Mesendoderm (in vitro differentiated cells): ENCODE measurements at regions not wholly inside any gene's neighbourhood (a gene's known extent, or its start where the extent isn't known, plus 50 kb on each side); places are given as distances from the start of the nearest gene placed in this dataset.

ENCODE experiments used
- DNase-seq: peaks from one replicate; pipeline ENCODE4 v3.0.0; 2013
- H2AK5ac ChIP-seq: 2 replicates; pipeline ENCODE4 v1.6.1; 2013; ENCODE audit warnings: low read length, inconsistent platforms
- H2BK120ac ChIP-seq: 2 replicates; pipeline ENCODE4 v1.6.1; 2013; ENCODE audit warnings: low read depth, mild to moderate bottlenecking, low read length, moderate library complexity, mixed read lengths
- H2BK15ac ChIP-seq: replicated peaks from 2 replicates; pipeline ENCODE4 v1.6.1; 2013; ENCODE audit warnings: low read depth, mild to moderate bottlenecking, moderate library complexity
- H2BK5ac ChIP-seq: 2 replicates; pipeline ENCODE4 v1.6.1; 2013; ENCODE audit warnings: low read length, inconsistent platforms
- H3K18ac ChIP-seq: 2 replicates; pipeline ENCODE4 v1.6.1; 2013; ENCODE audit warnings: mild to moderate bottlenecking, low read length, mixed read lengths
- H3K23ac ChIP-seq: one replicate; pipeline ENCODE4 v1.6.1; 2013; ENCODE audit warnings: low read length
- H3K27ac ChIP-seq: 2 replicates; pipeline ENCODE4 v1.5.1; 2013; ENCODE audit warnings: low read depth, mild to moderate bottlenecking, inconsistent platforms, low read length, moderate library complexity
- H3K27me3 ChIP-seq: 2 replicates; pipeline ENCODE4 v1.6.1; 2013; ENCODE audit warnings: low read length, control low read depth, mild to moderate bottlenecking, inconsistent platforms; ENCODE audit not compliant: insufficient read depth, poor library complexity
- H3K36me3 ChIP-seq: 2 replicates; pipeline ENCODE4 v1.6.1; 2013; ENCODE audit warnings: low read length, inconsistent platforms; ENCODE audit not compliant: control insufficient read depth, insufficient read depth
- H3K4ac ChIP-seq: one replicate; pipeline ENCODE4 v1.6.1; 2013; ENCODE audit warnings: low read depth, mild to moderate bottlenecking, low read length, moderate library complexity
- H3K4me1 ChIP-seq: 2 replicates; pipeline ENCODE4 v1.6.1; 2013; ENCODE audit warnings: low read depth, low read length, inconsistent platforms; ENCODE audit not compliant: control insufficient read depth
- H3K4me2 ChIP-seq: 2 replicates; pipeline ENCODE4 v1.6.1; 2013; ENCODE audit warnings: low read length
- H3K4me3 ChIP-seq: 2 replicates; pipeline ENCODE4 v1.5.1; 2013; ENCODE audit warnings: mild to moderate bottlenecking, low read length
- H3K56ac ChIP-seq: one replicate; pipeline ENCODE4 v1.6.1; 2013; ENCODE audit warnings: low read length
- H3K79me1 ChIP-seq: 2 replicates; pipeline ENCODE4 v1.6.1; 2013; ENCODE audit warnings: low read length, inconsistent platforms
- H3K79me2 ChIP-seq: 2 replicates; pipeline ENCODE4 v1.6.1; 2013; ENCODE audit warnings: mild to moderate bottlenecking, low read length; ENCODE audit not compliant: control insufficient read depth, insufficient read depth
- H3K9ac ChIP-seq: 2 replicates; pipeline ENCODE4 v1.6.1; 2013; ENCODE audit warnings: low read length, inconsistent platforms
- H4K5ac ChIP-seq: one replicate; pipeline ENCODE4 v1.6.1; 2013; ENCODE audit warnings: low read length
- H4K8ac ChIP-seq: one replicate; pipeline ENCODE4 v1.6.1; 2013; ENCODE audit warnings: low read depth, mild to moderate bottlenecking, control low read depth, low read length, moderate library complexity
- WGBS: extraction: QIAGEN DNeasy Blood & Tissue Kit; methylation state at CpG from one replicate; pipeline ENCODE4 v1.1.7; 2013; ENCODE audit warnings: low lambda C conversion rate, missing lambda C conversion rate; ENCODE audit not compliant: insufficient coverage; ENCODE audit errors: extremely low coverage; 5-methylcytosine and 5-hydroxymethylcytosine counted together

DNA sequence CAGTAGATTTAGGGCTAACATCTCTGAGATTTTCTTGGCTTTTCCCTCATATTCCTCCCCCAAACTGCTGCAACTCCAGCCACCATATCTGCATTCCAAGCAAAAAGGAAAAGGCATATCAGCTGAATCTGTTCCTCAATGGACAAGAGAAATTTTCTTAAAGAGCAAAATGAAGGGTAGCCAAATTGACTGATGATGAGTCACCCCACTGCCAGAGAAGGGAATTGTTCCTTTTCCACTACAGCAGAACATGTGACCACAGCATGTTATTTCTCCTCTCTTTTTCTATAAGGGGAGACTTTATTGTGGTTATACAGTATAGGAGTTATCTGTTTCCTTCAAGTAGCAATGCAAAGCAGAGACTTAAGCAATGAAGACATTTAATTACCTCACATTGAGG lies 172.5 kb downstream of the MTHFS start:
- Histone ChIP-seq H2AK5ac (no peak overlapping the region), H3K23ac (no peak overlapping the region), H3K4me1 (no peaks in the 10 kb centered on the region), H2BK5ac (no peak overlapping the region), H3K36me3 (no peaks in the 10 kb centered on the region), H3K56ac (no peak overlapping the region), H4K5ac (no peak overlapping the region), H3K27me3 (no peaks in the 10 kb centered on the region), H3K79me1 (no peaks in the 10 kb centered on the region), H3K27ac (no peak overlapping the region), H3K79me2 (no peaks in the 10 kb centered on the region), H3K9ac (no peak overlapping the region), H4K8ac (no peak overlapping the region), H3K4me2 (no peak overlapping the region), H3K4me3 (no peak overlapping the region), H3K18ac (no peak overlapping the region), H3K4ac (no peak overlapping the region), H2BK120ac (no peak overlapping the region), H2BK15ac (no peak overlapping the region)
- DNase-seq, result no peak

DNA sequence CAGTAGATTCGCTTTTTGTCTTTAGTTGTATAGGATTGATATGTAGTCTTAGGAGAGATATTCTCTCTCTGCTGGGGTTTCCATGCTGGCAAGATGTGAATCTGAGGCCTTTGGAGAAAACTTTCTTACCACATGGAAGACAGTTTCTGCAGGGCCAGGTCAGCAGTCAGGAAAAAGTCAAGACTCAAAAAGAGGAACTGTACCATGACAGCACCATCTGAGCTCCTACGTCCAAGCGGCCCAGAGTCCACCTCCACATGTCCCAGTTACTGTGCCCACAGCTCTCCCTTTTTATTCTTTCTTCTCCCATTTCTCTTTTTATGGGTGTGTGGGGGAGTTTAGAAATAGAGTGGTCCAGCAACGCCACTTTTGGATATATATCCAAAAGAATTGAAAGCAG lies 172.0 kb downstream of the MTHFS start:
- no peak overlapping the region for H3K4me2 ChIP-seq
- no peak for DNase-seq

DNA sequence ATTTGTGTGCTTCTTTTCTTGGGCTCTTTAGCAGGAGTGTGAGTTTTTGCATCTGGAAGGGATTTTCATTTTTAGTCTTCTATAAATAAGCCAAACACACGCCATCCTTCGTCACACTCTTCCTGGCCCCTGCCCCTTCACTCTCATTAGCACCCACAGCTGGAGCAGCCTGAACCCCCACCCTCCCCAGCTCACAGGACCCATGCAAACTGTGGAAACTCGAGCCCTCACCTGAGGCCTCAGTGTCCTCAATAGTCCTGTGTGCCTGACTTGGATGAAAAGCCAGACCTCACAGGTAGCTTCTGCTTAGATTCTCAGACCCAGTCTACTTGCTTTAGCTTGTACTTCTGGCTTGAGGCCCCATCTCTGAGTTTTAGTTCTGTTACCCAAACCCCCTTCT lies 167.9 kb downstream of the MTHFS start:
- Histone ChIP-seq H3K79me1 (no peaks in the 10 kb centered on the region), H3K27ac (no peak overlapping the region), H3K23ac (no peak overlapping the region), H3K4me2 (no peak overlapping the region), H3K4me1 (no peaks in the 10 kb centered on the region), H3K27me3 (no peaks in the 10 kb centered on the region), H2BK15ac (no peak overlapping the region), H3K36me3 (no peaks in the 10 kb centered on the region), H2BK5ac (no peak overlapping the region), H3K79me2 (no peaks in the 10 kb centered on the region), H3K9ac (no peak overlapping the region), H2BK120ac (no peak overlapping the region), H3K18ac (no peak overlapping the region), H3K4me3 (no peak overlapping the region), H4K5ac (no peak overlapping the region), H4K8ac (no peak overlapping the region), H3K56ac (no peak overlapping the region), H2AK5ac (no peak overlapping the region), H3K4ac (no peak overlapping the region)
- no CpG with 5 or more reads among the region's 3 CpGs for WGBS
- peak; percentile 5 for DNase-seq

More for the DNA sequence above, 172.0 kb downstream of the MTHFS start:
- Histone ChIP-seq H3K4ac (no peak overlapping the region), H3K27me3 (no peaks in the 10 kb centered on the region), H3K79me2 (no peaks in the 10 kb centered on the region), H2BK15ac (no peak overlapping the region), H3K4me3 (no peak overlapping the region), H3K23ac (no peak overlapping the region), H2BK120ac (no peak overlapping the region), H3K9ac (no peak overlapping the region), H3K79me1 (no peaks in the 10 kb centered on the region), H3K56ac (no peak overlapping the region), H3K36me3 (no peaks in the 10 kb centered on the region), H2BK5ac (no peak overlapping the region), H3K27ac (no peak overlapping the region), H4K8ac (no peak overlapping the region), H2AK5ac (no peak overlapping the region), H3K4me1 (no peaks in the 10 kb centered on the region), H3K18ac (no peak overlapping the region), H4K5ac (no peak overlapping the region)
- WGBS, result no CpG with 5 or more reads among the region's 4 CpGs

DNA sequence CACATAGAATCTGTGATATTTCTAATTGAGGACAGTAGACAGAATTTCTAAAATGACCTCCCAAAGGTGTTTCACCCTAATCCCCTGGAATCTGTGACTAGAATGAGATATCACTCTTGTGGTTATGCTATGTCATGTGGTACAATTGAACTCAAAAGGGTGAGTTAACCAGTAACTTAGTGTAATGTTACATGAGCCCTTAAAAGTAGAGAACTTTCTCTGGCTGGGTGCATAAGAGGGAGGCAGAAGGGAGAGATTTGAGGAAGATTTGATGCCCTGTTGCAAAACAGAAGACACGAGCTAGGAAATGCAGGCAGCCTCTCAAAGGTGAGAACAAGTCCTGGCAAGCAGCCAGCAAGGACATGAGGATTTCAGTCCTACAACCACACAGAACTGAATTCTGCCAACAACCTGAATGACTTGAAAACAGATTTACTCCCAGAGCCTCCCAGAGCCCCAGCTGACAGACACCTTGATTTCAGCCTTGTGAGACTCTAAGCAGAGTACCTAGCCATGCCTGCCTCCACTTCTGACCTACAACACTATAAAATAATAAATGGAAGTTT lies 160.3 kb downstream of the MTHFS start:
- Histone ChIP-seq H4K5ac (no peak overlapping the region), H2BK5ac (no peak overlapping the region), H4K8ac (no peak overlapping the region), H3K27ac (no peak overlapping the region), H3K4ac (no peak overlapping the region), H3K56ac (no peak overlapping the region), H3K4me1 (no peaks in the 10 kb centered on the region), H3K27me3 (no peaks in the 10 kb centered on the region), H3K18ac (no peak overlapping the region), H2BK15ac (no peak overlapping the region), H3K23ac (no peak overlapping the region), H3K79me2 (no peaks in the 10 kb centered on the region), H2AK5ac (no peak overlapping the region), H3K79me1 (no peaks in the 10 kb centered on the region), H3K9ac (no peak overlapping the region), H3K36me3 (no peaks in the 10 kb centered on the region), H2BK120ac (no peak overlapping the region), H3K4me3 (no peak overlapping the region), H3K4me2 (no peak overlapping the region)
- WGBS, result no CpG with 5 or more reads among the region's 1 CpG
- DNase-seq, result no peak

DNA sequence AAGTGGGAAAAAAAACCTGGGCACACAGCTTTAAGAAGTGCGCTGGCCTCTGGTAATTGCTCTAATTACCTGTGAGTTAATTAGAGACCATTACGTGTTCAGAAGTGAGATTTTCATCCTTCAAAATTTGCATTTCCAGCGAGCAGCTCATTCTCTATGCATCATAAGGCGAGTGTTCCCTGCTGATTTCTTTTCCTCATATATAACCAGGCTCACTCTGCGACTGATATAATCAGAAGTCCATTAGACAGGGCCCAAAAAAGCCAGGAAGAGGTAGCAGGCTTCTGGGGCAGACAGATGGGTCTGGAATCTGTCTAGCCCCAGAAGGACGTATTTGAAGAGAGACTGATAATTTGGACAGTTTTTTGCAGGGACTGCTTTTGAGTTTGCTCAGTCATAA lies 158.7 kb downstream of the MTHFS start:
- no peak overlapping the region for H3K4ac ChIP-seq
- H2AK5ac ChIP-seq, result no peak overlapping the region
- no peak overlapping the region for H3K4me3 ChIP-seq
- H3K4me1 ChIP-seq, result no peaks in the 10 kb centered on the region
- no CpG with 5 or more reads among the region's 6 CpGs for WGBS
- no peak overlapping the region for H3K4me2 ChIP-seq
- H3K23ac ChIP-seq, result no peak overlapping the region
- H3K18ac ChIP-seq, result no peak overlapping the region
- H4K5ac ChIP-seq, result no peak overlapping the region
- no peak for DNase-seq
- H3K79me2 ChIP-seq, result no peaks in the 10 kb centered on the region
- H3K9ac ChIP-seq, result no peak overlapping the region
- H2BK5ac ChIP-seq, result no peak overlapping the region
- no peak overlapping the region for H3K56ac ChIP-seq
- H3K27me3 ChIP-seq, result no peaks in the 10 kb centered on the region
- no peak overlapping the region for H4K8ac ChIP-seq
- H2BK120ac ChIP-seq, result no peak overlapping the region
- no peak overlapping the region for H3K27ac ChIP-seq
- H3K79me1 ChIP-seq, result no peaks in the 10 kb centered on the region
- no peak overlapping the region for H2BK15ac ChIP-seq
- no peaks in the 10 kb centered on the region for H3K36me3 ChIP-seq

DNA sequence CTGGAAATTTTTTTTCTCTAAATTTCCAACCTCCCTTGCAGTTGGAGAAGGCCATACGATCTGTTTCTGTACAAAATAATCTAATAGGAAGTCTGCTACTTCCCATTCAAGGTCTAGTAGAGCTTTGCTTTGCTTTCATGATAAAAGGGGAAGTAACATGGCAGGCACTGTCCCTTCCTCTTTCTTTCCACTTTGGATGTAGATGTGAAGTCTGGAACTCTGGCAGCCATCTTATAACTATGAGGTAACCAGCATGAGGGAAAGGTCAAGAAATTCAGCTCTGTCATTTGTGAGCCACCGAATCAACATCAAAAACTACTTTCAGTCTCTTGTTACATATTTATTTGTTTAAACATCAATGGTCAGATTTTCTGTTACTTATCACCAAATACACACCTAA lies 156.3 kb downstream of the MTHFS start:
- no peak overlapping the region for H3K9ac ChIP-seq
- H3K4ac ChIP-seq, result no peak overlapping the region
- H4K5ac ChIP-seq, result no peak overlapping the region
- no peak overlapping the region for H3K56ac ChIP-seq
- no peak overlapping the region for H2BK5ac ChIP-seq
- H3K27me3 ChIP-seq, result no peaks in the 10 kb centered on the region
- H3K4me1 ChIP-seq, result no peaks in the 10 kb centered on the region
- no peak overlapping the region for H2BK15ac ChIP-seq
- no peak overlapping the region for H3K27ac ChIP-seq
- no peak for DNase-seq
- no peak overlapping the region for H3K4me2 ChIP-seq
- WGBS, result no CpG with 5 or more reads among the region's 2 CpGs
- no peaks in the 10 kb centered on the region for H3K79me2 ChIP-seq
- H3K4me3 ChIP-seq, result no peak overlapping the region
- no peaks in the 10 kb centered on the region for H3K36me3 ChIP-seq
- no peak overlapping the region for H2BK120ac ChIP-seq
- no peak overlapping the region for H4K8ac ChIP-seq
- no peak overlapping the region for H2AK5ac ChIP-seq
- H3K18ac ChIP-seq, result no peak overlapping the region
- H3K79me1 ChIP-seq, result no peaks in the 10 kb centered on the region
- H3K23ac ChIP-seq, result no peak overlapping the region
